Mucosa of stomach (tissue), 1 donor: ENCODE measurements at regions not wholly inside any gene's neighbourhood (a gene's known extent, or its start where the extent isn't known, plus 50 kb on each side); places are given as distances from the start of the nearest gene placed in this dataset.

ENCODE experiments used
- H3K27me3 ChIP-seq: one replicate; pipeline ENCODE4 v1.7.0; 2013; ENCODE audit warnings: mild to moderate bottlenecking, low read length; ENCODE audit not compliant: control insufficient read depth, insufficient read depth
- H3K36me3 ChIP-seq: one replicate; pipeline ENCODE4 v1.7.0; 2013; ENCODE audit warnings: low read length; ENCODE audit not compliant: control insufficient read depth, insufficient read depth
- H3K4me1 ChIP-seq: one replicate; pipeline ENCODE4 v1.7.0; 2013; ENCODE audit warnings: mild to moderate bottlenecking, low read length; ENCODE audit not compliant: control insufficient read depth, insufficient read depth
- H3K4me3 ChIP-seq: one replicate; pipeline ENCODE4 v1.7.0; 2013; ENCODE audit warnings: low read length
- H3K9ac ChIP-seq: one replicate; pipeline ENCODE4 v1.7.0; 2013; ENCODE audit warnings: mild to moderate bottlenecking, low read length, moderate library complexity
- H3K9me3 ChIP-seq: one replicate; pipeline ENCODE4 v1.7.0; 2013; ENCODE audit warnings: mild to moderate bottlenecking, low read length, moderate library complexity; ENCODE audit not compliant: control insufficient read depth
- donor health status: Pancreatic carcinoma.

- no peaks in the 10 kb centered on the region for H3K9me3 ChIP-seq
Observed at GRCh38 chr2:67638146-67638545, 241.0 kb downstream of the ETAA1 start.

GRCh38 chr2:67641312-67642045 lies 244.3 kb downstream of the ETAA1 start:
- Histone ChIP-seq H3K9me3 (no peaks in the 10 kb centered on the region), H3K9ac (no peak overlapping the region), H3K36me3 (no peaks in the 10 kb centered on the region), H3K4me3 (no peak overlapping the region), H3K27me3 (peaks cover 10% of the 10 kb centered on the region), H3K4me1 (peaks cover 5% of the 10 kb centered on the region)

More at GRCh38 chr2:67638146-67638545, 241.0 kb downstream of the ETAA1 start:
- no peak overlapping the region for H3K9ac ChIP-seq
- no peaks in the 10 kb centered on the region for H3K4me1 ChIP-seq
- no peaks in the 10 kb centered on the region for H3K36me3 ChIP-seq
- H3K4me3 ChIP-seq, result no peak overlapping the region
- H3K27me3 ChIP-seq, result peaks cover 5% of the 10 kb centered on the region

GRCh38 chr2:67642046-67642382 lies 244.9 kb downstream of the ETAA1 start:
- Histone ChIP-seq H3K4me3 (no peak overlapping the region), H3K36me3 (no peaks in the 10 kb centered on the region), H3K9ac (no peak overlapping the region), H3K27me3 (peaks cover 11% of the 10 kb centered on the region), H3K4me1 (peaks cover 5% of the 10 kb centered on the region), H3K9me3 (no peaks in the 10 kb centered on the region)

GRCh38 chr2:67642961-67643360 lies 245.8 kb downstream of the ETAA1 start:
- Histone ChIP-seq H3K27me3 (peaks cover 11% of the 10 kb centered on the region), H3K36me3 (no peaks in the 10 kb centered on the region), H3K9me3 (no peaks in the 10 kb centered on the region), H3K4me3 (no peak overlapping the region), H3K9ac (no peak overlapping the region), H3K4me1 (peaks cover 5% of the 10 kb centered on the region)

- H3K27me3 ChIP-seq, result peaks cover 11% of the 10 kb centered on the region
- H3K9ac ChIP-seq, result no peak overlapping the region
- no peaks in the 10 kb centered on the region for H3K36me3 ChIP-seq
Observed at GRCh38 chr2:67645280-67646138, 248.4 kb downstream of the ETAA1 start.

GRCh38 chr2:67646714-67647333 lies 249.7 kb downstream of the ETAA1 start:
- H3K4me1 ChIP-seq, result peaks cover 5% of the 10 kb centered on the region
- no peaks in the 10 kb centered on the region for H3K9me3 ChIP-seq
- no peak overlapping the region for H3K4me3 ChIP-seq
- H3K27me3 ChIP-seq, result peaks cover 11% of the 10 kb centered on the region
- no peak overlapping the region for H3K9ac ChIP-seq
- H3K36me3 ChIP-seq, result no peaks in the 10 kb centered on the region

More at GRCh38 chr2:67645280-67646138, 248.4 kb downstream of the ETAA1 start:
- no peaks in the 10 kb centered on the region for H3K9me3 ChIP-seq
- H3K4me3 ChIP-seq, result no peak overlapping the region
- H3K4me1 ChIP-seq, result peaks cover 5% of the 10 kb centered on the region

- Histone ChIP-seq H3K9me3 (no peaks in the 10 kb centered on the region), H3K4me3 (no peak overlapping the region), H3K9ac (no peak overlapping the region), H3K36me3 (no peaks in the 10 kb centered on the region), H3K4me1 (peaks cover 5% of the 10 kb centered on the region), H3K27me3 (peaks cover 7% of the 10 kb centered on the region)
Observed at GRCh38 chr2:67649331-67650261, 252.5 kb downstream of the ETAA1 start.

- Histone ChIP-seq H3K9me3 (no peaks in the 10 kb centered on the region), H3K27me3 (peaks cover 7% of the 10 kb centered on the region), H3K4me1 (peaks cover under 1% of the 10 kb centered on the region), H3K36me3 (no peaks in the 10 kb centered on the region), H3K4me3 (no peak overlapping the region), H3K9ac (no peak overlapping the region)
Observed at GRCh38 chr2:67650291-67651133, 253.4 kb downstream of the ETAA1 start.

- no peak overlapping the region for H3K4me3 ChIP-seq
- H3K36me3 ChIP-seq, result no peaks in the 10 kb centered on the region
- H3K27me3 ChIP-seq, result peaks cover under 1% of the 10 kb centered on the region
- H3K9me3 ChIP-seq, result no peaks in the 10 kb centered on the region
- H3K4me1 ChIP-seq, result no peaks in the 10 kb centered on the region
- H3K9ac ChIP-seq, result no peak overlapping the region
Observed at GRCh38 chr2:67651565-67651964, 254.4 kb downstream of the ETAA1 start.

GRCh38 chr2:67652679-67653078 lies 255.5 kb downstream of the ETAA1 start:
- no peaks in the 10 kb centered on the region for H3K9me3 ChIP-seq
- no peaks in the 10 kb centered on the region for H3K27me3 ChIP-seq
- H3K36me3 ChIP-seq, result no peaks in the 10 kb centered on the region
- no peak overlapping the region for H3K4me3 ChIP-seq
- H3K9ac ChIP-seq, result no peak overlapping the region
- H3K4me1 ChIP-seq, result no peaks in the 10 kb centered on the region

- H3K9ac ChIP-seq, result no peak overlapping the region
- H3K4me1 ChIP-seq, result no peaks in the 10 kb centered on the region
- no peak overlapping the region for H3K4me3 ChIP-seq
- H3K9me3 ChIP-seq, result no peaks in the 10 kb centered on the region
- H3K36me3 ChIP-seq, result no peaks in the 10 kb centered on the region
- no peaks in the 10 kb centered on the region for H3K27me3 ChIP-seq
Observed at GRCh38 chr2:67656875-67657274, 259.7 kb downstream of the ETAA1 start.
